Esophagus (tissue), 2 donors: ENCODE measurements at regions not wholly inside any gene's neighbourhood (a gene's known extent, or its start where the extent isn't known, plus 50 kb on each side); places are given as distances from the start of the nearest gene placed in this dataset.
"Not testable (repeated sequence)": the region's sequence is repeated elsewhere in the genome, so short reads cannot be mapped to it uniquely, and the experiment has no call there.

Experiments
- H3K27ac ChIP-seq, 2 donors: one replicate each; pipeline ENCODE4 v1.5.1; 2013; ENCODE audit warnings: low read depth in 2 of 2, mild to moderate bottlenecking in 2 of 2, inconsistent platforms in 1 of 2, low read length in 1 of 2, moderate library complexity in 1 of 2
- H3K27me3 ChIP-seq, 2 donors: one replicate each; pipeline ENCODE4 v1.6.1; 2013; ENCODE audit warnings: low read length in 2 of 2, control low read depth in 1 of 2, mild to moderate bottlenecking in 1 of 2; ENCODE audit not compliant: insufficient read depth in 2 of 2, control insufficient read depth in 1 of 2
- H3K36me3 ChIP-seq, 2 donors: one replicate each; pipeline ENCODE4 v1.6.1; 2013; ENCODE audit warnings: low read length in 1 of 2; ENCODE audit not compliant: control insufficient read depth in 2 of 2, insufficient read depth in 2 of 2
- H3K4me1 ChIP-seq, 2 donors: one replicate each; pipeline ENCODE4 v1.6.1; 2013; ENCODE audit warnings: low read length in 1 of 2; ENCODE audit not compliant: control insufficient read depth in 2 of 2, insufficient read depth in 2 of 2
- H3K4me3 ChIP-seq, 2 donors: one replicate each; pipeline ENCODE4 v1.5.1; 2013; ENCODE audit warnings: low read length in 2 of 2, mild to moderate bottlenecking in 2 of 2, low read depth in 1 of 2, moderate library complexity in 1 of 2
- H3K9me3 ChIP-seq, 2 donors: one replicate each; pipeline ENCODE4 v1.6.1; 2013; ENCODE audit warnings: mild to moderate bottlenecking in 2 of 2, low read depth in 1 of 2, low read length in 1 of 2, moderate library complexity in 1 of 2; ENCODE audit not compliant: control insufficient read depth in 2 of 2, insufficient read depth in 1 of 2
- WGBS, 2 donors: extraction: QIAGEN DNeasy Blood & Tissue Kit; methylation state at CpG; one replicate each; pipeline ENCODE4 v1.1.7; 2013; 5-methylcytosine and 5-hydroxymethylcytosine counted together
- donor health status: healthy with polysubstance abuse.
- donor health status: Bipolar disorder and iron deficiency.

DNA sequence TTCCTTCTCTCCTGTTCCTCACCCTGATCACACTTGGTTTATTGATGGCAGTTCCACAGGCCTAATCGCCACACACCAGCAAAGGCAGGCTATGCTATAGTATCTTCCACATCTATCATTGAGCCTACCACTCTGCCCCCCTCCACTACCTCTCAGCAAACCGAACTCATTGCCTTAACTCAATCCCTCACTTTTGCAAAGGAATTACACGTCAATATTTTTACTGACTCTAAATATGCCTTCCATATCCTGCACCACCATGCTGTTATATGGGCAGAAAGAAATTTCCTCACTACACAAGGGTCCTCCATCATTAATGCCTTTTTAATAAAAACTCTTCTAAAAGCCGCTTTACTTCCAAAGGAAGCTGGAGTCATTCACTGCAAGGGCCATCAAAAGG, 93.4 kb upstream of the TRIM24 start:
- not testable (repeated sequence) for H3K4me3 ChIP-seq, H3K27ac ChIP-seq, H3K4me1 ChIP-seq, H3K36me3 ChIP-seq, H3K27me3 ChIP-seq
- WGBS, 2 donors: 91 to 95% methylated on average over 4 of the region's 4 CpGs
- peaks cover 0 to 14% of the 10 kb centered on the region in 2 donors for H3K9me3 ChIP-seq

GRCh38 chr7:138369797-138370196, 90.3 kb upstream of the TRIM24 start:
- WGBS, 2 donors: 91 to 97% methylated on average over 1 of the region's 1 CpG
- no peaks in the 10 kb centered on the region for H3K4me1 ChIP-seq
- H3K4me3 ChIP-seq: no peak overlapping the region
- H3K27ac ChIP-seq: no peak overlapping the region
- no peaks in the 10 kb centered on the region for H3K36me3 ChIP-seq
- no peaks in the 10 kb centered on the region for H3K27me3 ChIP-seq
- peaks cover 0 to 14% of the 10 kb centered on the region in 2 donors for H3K9me3 ChIP-seq

GRCh38 chr7:138370956-138371355, 89.1 kb upstream of the TRIM24 start:
- Histone ChIP-seq H3K27ac (no peak overlapping the region), H3K36me3 (no peaks in the 10 kb centered on the region), H3K9me3 (peaks cover 0 to 14% of the 10 kb centered on the region in 2 donors), H3K27me3 (no peaks in the 10 kb centered on the region), H3K4me3 (no peak overlapping the region), H3K4me1 (no peaks in the 10 kb centered on the region)
- WGBS, 2 donors: 87 to 88% methylated on average over 2 of the region's 2 CpGs

DNA sequence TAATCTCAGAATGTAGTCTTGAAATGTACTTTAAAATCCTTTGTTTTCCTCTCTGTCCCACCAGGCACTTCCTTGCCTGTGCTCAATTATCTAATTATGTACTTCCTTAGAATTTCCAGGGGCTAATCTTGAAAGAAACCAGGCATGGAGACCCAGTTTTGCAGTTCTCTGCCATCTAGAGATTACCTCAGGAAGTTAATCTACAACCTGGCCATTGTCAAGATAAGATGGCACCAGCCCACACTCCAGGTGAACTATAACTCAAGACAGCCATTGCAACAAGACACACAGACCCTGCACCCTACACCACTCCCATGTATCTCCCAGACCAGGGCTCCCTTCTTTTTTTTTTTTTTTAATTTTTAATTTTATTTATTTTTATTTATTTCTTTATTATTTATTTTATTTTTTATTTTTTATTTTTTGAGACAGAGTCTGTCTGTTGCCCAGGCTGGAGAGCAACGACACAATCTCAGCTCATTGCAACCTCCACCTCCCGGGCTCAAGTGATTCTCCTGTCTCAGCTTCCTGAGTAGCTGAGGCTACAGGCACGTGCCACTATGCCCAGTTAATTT, 85.9 kb upstream of the TRIM24 start:
- Histone ChIP-seq H3K9me3 (peaks cover 0 to 8% of the 10 kb centered on the region in 2 donors), H3K36me3 (no peaks in the 10 kb centered on the region), H3K27ac (no peak overlapping the region), H3K4me3 (no peak overlapping the region), H3K4me1 (no peaks in the 10 kb centered on the region), H3K27me3 (no peaks in the 10 kb centered on the region)
- 88 to 93% methylated on average over 3 of the region's 3 CpGs for WGBS, 2 donors

DNA sequence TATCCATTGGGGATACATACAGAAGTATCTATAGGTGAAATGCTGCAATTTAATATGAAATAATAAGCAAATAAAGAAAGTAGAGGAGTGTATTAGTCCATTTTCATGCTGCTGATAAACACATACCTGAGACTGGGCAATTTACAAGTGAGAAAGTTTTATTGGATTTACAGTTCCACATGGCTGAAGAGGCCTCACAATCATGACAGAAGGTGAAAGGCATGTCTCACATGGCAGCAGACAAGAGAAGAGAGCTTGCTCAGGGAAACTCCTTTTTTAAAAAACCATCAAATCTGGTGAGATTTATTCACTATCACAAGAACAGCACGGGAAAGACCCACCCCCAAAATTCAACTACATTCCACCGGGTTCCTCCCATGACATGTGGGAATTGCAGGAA, 82.8 kb upstream of the TRIM24 start:
- H3K4me3 ChIP-seq: no peak overlapping the region
- WGBS, 2 donors: 82 to 87% methylated on average over 2 of the region's 2 CpGs
- no peaks in the 10 kb centered on the region for H3K4me1 ChIP-seq
- no peaks in the 10 kb centered on the region for H3K9me3 ChIP-seq
- H3K27me3 ChIP-seq: no peaks in the 10 kb centered on the region
- no peak overlapping the region for H3K27ac ChIP-seq
- H3K36me3 ChIP-seq: no peaks in the 10 kb centered on the region

GRCh38 chr7:138378741-138379559, 81.1 kb upstream of the TRIM24 start:
- no peak overlapping the region for H3K4me3 ChIP-seq
- H3K9me3 ChIP-seq: no peaks in the 10 kb centered on the region
- H3K27ac ChIP-seq: no peak overlapping the region
- no peaks in the 10 kb centered on the region for H3K27me3 ChIP-seq
- WGBS, 2 donors: 83 to 90% methylated on average over 19 of the region's 19 CpGs
- H3K36me3 ChIP-seq: no peaks in the 10 kb centered on the region
- H3K4me1 ChIP-seq: no peaks in the 10 kb centered on the region

- 67 to 70% methylated on average over 2 of the region's 2 CpGs for WGBS, 2 donors
- no peak overlapping the region for H3K27ac ChIP-seq
These were observed 77.0 kb upstream of the TRIM24 start for GRCh38 chr7:138382862-138383565.

GRCh38 chr7:138386821-138387220, 73.2 kb upstream of the TRIM24 start:
- Histone ChIP-seq H3K36me3 (no peaks in the 10 kb centered on the region), H3K4me3 (no peak overlapping the region), H3K27ac (no peak overlapping the region), H3K9me3 (no peaks in the 10 kb centered on the region), H3K4me1 (no peaks in the 10 kb centered on the region), H3K27me3 (no peaks in the 10 kb centered on the region)
- WGBS, 2 donors: 87 to 88% methylated on average over 4 of the region's 4 CpGs

More at GRCh38 chr7:138382862-138383565, 77.0 kb upstream of the TRIM24 start:
- Histone ChIP-seq H3K4me1 (no peaks in the 10 kb centered on the region), H3K9me3 (no peaks in the 10 kb centered on the region), H3K27me3 (no peaks in the 10 kb centered on the region), H3K4me3 (no peak overlapping the region), H3K36me3 (no peaks in the 10 kb centered on the region)

DNA sequence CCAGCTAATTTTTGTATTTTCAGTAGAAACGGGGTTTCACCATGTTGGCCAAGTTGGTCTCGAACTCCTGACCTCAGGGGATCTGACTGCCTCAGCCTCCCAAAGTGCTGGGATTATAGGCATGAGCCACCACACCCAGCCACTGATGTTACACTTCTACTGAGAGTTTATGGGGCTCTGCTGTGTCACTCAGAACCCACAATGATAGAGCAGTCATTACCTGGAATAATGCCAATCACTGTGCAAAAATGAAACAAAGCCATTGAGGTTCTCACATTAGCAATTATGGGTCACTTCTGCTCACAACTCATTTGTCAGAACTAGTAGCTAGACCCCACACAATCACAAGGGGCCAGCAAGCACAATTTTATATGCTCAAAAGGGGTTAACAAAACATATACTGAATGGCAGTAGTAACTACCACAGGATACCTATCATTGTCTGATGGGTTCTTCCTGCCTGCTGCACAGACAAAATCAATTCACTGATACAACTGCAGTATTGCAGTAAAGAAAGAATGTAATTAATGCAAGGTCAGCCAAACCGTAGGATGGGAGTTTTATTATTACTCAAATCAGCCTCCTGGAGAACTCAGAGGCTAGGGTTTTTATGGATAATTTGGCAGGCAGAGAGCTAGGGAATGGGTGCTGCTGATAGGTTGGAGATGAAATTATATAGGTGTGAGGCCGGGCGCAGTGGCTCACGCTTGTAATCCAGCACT, 72.1 kb upstream of the TRIM24 start:
- Histone ChIP-seq H3K27me3 (no peaks in the 10 kb centered on the region), H3K4me1 (no peaks in the 10 kb centered on the region), H3K36me3 (no peaks in the 10 kb centered on the region), H3K9me3 (no peaks in the 10 kb centered on the region), H3K4me3 (no peak overlapping the region), H3K27ac (no peak overlapping the region)
- WGBS, 2 donors: 90 to 94% methylated on average over 6 of the region's 6 CpGs
